HFF-Myc (cell line): ENCODE measurements at regions not wholly inside any gene's neighbourhood (a gene's known extent, or its start where the extent isn't known, plus 50 kb on each side); places are given as distances from the start of the nearest gene placed in this dataset.
"Not testable (repeated sequence)": the region's sequence is repeated elsewhere in the genome, so short reads cannot be mapped to it uniquely, and the experiment has no call there.

Source experiments
- DNase-seq: peaks from one replicate; pipeline ENCODE4 v3.0.0-alpha.2; 2011; ENCODE audit warnings: low read depth; ENCODE audit errors: extremely low read depth
- H3K4me3 ChIP-seq: replicated peaks from 2 replicates; pipeline ENCODE4 v1.5.1; 2011; ENCODE audit warnings: low read depth, mild to moderate bottlenecking, control low read depth, low read length
- TF ChIP-seq, protein P1 (sequence below): IDR thresholded peaks from 2 replicates; pipeline ENCODE4 v1.5.1; 2012; ENCODE audit warnings: mild to moderate bottlenecking, low read depth, low read length, control low read depth; ENCODE audit errors: missing control alignments

DNA sequence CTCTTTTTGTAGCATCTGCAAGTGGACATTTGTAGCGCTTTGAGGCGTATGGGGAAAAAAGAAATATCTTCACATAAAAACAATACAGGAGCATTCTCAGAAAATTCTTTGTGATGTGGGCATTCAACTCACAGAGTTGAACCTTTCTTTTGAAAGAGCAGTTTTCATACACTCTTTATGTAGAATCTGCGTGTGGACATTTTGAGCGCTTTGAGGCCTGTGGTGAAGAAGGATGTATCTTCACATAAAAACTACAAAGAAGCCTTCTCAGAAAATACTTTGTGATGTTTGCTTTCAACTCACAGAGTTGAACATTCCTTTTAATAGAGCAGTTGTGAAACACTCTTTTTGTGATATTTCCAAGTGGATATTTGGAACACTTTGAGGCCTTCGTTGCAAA is 598.4 kb upstream of the ZNF337 start:
- no peak overlapping the region for H3K4me3 ChIP-seq
- no peak for DNase-seq
- TF ChIP-seq, protein P1, sequence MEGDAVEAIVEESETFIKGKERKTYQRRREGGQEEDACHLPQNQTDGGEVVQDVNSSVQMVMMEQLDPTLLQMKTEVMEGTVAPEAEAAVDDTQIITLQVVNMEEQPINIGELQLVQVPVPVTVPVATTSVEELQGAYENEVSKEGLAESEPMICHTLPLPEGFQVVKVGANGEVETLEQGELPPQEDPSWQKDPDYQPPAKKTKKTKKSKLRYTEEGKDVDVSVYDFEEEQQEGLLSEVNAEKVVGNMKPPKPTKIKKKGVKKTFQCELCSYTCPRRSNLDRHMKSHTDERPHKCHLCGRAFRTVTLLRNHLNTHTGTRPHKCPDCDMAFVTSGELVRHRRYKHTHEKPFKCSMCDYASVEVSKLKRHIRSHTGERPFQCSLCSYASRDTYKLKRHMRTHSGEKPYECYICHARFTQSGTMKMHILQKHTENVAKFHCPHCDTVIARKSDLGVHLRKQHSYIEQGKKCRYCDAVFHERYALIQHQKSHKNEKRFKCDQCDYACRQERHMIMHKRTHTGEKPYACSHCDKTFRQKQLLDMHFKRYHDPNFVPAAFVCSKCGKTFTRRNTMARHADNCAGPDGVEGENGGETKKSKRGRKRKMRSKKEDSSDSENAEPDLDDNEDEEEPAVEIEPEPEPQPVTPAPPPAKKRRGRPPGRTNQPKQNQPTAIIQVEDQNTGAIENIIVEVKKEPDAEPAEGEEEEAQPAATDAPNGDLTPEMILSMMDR, result no peak

DNA sequence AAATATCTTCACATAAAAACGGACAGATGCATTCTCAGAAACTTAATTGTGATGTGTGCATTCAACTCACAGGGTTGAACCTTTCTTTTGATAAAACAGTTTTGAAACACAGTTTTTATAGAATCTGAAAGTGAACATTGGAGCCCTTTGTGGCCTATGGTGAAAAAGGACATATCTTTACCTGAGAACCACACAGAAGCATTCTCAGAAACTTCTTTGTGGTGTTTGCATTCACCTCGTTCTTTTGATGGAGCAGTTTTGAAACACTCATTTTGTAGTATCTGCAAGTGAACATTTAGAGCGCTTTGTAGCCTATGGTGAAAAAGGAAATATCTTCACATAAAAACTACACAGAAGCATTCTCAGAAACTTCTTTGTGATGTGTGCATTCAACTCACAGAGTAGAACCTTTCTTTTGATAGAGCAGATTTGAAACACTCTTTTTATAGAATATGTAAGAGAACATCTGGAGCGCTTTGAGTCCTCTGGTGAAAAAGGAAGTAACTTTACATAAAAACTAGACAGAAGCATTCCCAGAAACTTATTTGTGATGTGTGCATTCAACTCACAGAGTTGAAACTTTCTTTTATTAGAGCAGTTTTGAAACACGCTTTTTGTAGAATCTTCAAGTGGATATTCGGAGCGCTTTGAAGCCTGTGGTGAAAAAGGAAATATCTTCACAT is 591.9 kb upstream of the ZNF337 start:
- H3K4me3 ChIP-seq, DNase-seq: not testable (repeated sequence)

DNA sequence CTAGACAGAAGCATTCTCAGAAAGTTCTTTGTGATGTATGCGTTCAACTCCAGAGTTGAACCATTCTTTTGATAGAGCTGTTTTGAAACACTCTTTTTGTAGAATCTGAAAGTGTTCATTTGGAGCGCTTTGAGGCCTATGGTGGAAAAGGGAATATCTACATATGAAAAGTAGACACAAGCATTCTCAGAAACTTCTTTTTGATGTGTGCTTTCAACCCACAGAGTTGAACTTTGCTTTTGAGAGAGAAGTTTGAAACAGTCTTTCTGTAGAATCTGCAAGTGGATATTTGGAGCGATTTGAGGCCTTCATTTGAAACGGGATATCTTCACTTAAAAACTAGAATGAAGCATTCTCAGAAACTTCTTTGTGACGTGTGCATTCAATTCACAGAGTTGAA is 582.6 kb upstream of the ZNF337 start:
- no peak for DNase-seq
- no peak overlapping the region for H3K4me3 ChIP-seq
- TF ChIP-seq, protein P1, result no peak

DNA sequence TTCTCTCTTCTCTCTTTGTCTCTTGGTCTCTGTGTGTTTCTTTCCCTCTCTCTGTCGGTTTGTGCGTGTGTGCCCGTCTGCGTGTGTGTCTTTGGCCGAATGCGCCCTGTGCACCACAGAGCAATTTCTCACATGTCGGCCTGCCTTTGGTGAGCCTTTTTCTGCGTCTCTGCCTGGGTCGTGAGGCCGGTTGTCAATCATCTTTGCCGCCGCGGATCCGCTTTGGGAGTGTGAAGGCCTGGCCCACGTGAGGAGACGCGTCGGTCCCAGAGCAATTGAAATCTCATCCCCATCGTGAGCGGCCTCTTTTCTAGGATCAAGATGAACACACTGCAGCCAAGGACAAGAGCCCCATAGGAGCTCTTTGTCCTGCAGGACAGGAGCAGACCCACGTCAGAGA is 580.7 kb upstream of the ZNF337 start:
- TF ChIP-seq, protein P1, result no peak
- H3K4me3 ChIP-seq, result no peak overlapping the region
- no peak for DNase-seq

DNA sequence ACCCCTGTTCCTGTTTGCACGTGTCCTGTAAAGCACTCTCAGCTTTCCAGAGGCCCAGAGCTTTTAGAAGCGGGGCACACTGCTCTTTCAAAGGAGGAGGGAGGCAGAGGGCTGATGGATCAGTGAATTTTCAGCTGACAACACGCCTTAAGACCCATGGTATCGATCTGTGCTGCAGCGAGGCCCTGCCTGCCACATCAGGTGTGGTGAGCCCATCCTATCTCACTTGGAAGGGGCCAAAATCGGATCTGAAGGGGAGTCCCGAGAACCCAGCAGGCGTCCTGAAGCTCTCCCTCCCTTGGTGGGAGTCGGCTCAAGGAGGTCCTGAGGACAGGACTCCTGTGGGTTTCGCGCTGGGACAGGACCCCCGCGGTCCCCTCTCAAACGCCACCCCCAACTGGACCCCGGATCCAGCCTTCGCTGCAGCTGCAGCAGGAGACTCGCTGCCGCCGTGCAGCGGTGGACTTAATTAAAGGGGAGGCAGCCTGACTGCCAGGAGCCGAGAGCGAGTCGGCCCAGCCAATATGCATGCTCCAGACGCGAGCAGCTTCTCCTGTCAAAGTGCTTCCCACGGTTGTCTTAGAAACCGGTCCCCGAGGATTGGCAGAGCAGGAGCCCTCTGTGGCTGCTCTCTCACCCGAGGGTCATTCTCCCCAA is 580.0 kb upstream of the ZNF337 start:
- no peak overlapping the region for H3K4me3 ChIP-seq
- no peak for DNase-seq
- TF ChIP-seq, protein P1, result no peak

DNA sequence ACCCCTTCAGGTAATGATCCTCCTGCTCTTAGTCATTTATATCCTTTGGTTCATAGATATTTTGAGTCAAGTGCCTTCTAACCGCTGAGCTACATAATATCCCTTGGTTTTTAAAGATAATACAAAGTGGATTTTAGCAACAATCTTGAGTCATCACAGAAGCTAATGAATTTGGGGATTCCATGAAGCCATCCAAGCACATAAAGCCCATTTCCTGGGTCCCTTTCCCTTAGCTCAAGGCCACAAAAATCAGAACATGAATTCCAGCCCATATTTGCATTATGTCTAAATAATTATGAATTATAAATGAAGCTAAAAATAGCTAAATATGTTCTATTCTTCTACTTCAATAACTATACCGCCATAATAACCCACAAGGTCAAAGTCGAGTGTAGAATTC is 572.1 kb upstream of the ZNF337 start:
- not testable (repeated sequence) for DNase-seq

DNA sequence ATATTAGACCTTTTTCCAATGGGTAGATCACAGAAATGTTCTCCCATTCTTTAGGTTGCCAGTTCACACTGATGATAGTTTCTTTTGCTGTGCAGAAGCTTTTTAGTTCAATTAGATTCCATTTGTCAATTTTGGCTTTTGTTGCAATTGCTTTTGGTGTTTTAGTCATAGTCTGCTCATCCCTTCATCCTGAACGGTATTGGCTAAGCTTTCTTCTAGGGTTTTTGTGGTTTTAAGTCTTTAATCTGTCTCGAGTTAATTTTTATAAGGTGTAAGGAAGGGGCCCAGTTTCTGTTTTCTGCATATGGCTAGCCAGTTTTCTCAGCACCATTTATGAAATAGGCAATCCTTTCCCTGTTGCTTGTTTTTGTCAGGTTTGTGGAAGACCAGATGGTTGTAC is 564.3 kb upstream of the ZNF337 start:
- H3K4me3 ChIP-seq, DNase-seq: not testable (repeated sequence)

More for the DNA sequence above, 572.1 kb upstream of the ZNF337 start:
- H3K4me3 ChIP-seq, result not testable (repeated sequence)

DNA sequence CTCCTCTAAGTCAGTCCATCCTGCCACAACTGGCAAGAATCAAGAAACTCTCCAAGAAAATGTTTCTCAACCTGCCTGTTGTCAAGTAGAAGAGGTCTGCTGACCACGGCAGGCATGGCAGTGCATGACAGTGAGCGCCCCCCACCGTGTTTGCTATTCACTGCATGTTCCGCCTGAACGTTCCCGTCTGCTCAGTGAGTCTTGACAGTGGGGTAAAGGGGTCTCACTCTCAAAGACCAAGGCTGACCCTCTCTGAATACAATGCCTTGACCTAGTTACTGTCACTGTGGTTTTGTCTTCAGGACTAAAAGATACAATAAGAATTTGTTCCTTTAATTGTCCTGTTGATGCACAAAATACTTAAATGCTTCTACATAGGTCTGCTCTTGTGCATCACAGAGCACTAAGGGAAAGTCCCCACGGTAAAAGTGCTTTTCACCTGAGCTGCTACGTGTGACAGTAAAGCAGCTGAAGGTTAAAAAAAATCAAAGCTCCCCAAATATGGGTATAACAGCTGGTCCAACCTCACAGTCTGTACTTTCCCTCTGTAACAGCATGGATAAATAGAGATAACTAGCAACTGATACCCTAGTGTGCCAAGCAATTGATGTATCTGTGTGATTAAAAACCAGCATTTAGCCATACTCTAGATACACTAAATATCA is 555.8 kb upstream of the ZNF337 start:
- DNase-seq, H3K4me3 ChIP-seq: not testable (repeated sequence)

DNA sequence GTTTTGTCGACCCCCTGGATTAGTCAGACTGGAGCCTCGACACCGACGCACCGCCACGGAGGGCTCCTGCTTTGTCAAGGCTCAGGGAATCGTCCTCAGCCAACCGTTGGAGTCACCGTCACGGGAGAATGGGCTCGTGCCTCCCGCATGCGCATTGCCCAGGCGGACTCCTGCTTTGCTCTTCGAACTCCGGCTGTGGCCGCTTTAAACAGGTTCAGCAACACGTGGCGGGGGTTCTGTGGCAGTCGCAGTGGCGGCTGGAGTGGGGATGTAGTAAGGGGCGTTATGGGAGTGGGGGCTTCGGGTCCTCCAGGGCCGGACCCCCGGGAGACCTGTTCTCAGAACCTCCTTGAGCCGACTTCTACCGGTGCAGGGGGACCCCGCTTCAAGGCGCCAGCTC is 554.7 kb upstream of the ZNF337 start:
- not testable (repeated sequence) for H3K4me3 ChIP-seq, DNase-seq

DNA sequence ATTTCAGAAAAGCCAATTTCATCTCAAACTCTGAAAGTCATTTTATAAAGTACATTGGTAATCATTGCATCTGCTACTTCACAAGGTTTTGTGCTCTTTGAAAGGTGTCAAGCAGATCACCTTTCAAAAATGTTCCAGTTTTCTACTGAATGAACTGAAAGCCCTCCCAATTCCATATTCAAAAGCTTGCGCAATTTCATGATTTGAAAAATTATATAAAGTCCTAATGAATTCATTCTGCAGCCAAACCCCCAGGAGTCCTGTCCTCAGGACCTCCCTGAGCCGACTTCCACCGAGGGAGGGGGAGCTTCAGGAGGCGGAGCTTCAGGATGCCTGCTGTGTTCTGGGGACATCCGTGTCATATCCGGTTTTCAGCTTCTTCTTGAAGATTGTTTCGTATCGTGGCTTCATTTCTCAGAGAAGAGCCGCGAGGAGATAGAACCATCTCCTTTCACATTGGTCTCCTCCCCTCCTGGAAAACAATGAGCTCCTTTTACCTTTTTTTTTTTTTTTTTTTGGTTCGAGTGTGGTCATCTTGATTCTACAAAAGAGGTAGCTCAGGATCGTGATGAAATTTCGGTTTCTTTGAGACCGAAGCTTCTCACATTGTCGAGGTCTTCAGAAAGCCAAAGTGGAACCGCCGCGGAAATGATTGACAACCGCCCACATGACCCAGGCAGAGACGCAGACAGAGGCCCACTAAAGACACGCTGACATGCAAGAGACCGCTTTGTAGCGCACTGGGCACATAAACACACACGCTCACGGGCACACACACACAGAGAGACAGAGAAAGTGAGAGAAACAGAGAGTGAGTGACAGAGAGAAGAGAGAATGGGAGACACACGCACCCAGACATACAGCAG is 553.8 kb upstream of the ZNF337 start:
- DNase-seq, H3K4me3 ChIP-seq: not testable (repeated sequence)
